ENCODE measurements at regions not wholly inside any gene's neighbourhood (a gene's known extent, or its start where the extent isn't known, plus 50 kb on each side); places are given as distances from the start of the nearest gene placed in this dataset.

- TF ChIP-seq CTCF (conservative IDR thresholded peaks at IDR 0.05; ENCODE audit: low read depth, low read length) (no peak), EZH2 (IDR thresholded peaks at IDR 0.05; ENCODE audit: borderline replicate concordance, low read depth, low read length, poor library complexity, severe bottlenecking) (no peak)
Measured at GRCh38 chr11:26087120-26087935, 244.6 kb upstream of the ANO3 start.
